HCT116 (cell line): ENCODE measurements at regions not wholly inside any gene's neighbourhood (a gene's known extent, or its start where the extent isn't known, plus 50 kb on each side); places are given as distances from the start of the nearest gene placed in this dataset.

Source experiments
- CEBPB ChIP-seq: IDR thresholded peaks from 2 replicates; pipeline ENCODE4 v1.6.1; 2012; ENCODE audit warnings: low read depth
- EZH2 ChIP-seq: fragments of 200-600 bp; sonication (generic); IDR thresholded peaks from 2 replicates; pipeline ENCODE4 v1.6.1; 2017; ENCODE audit warnings: antibody characterized with exemption, mixed run types
- EZH2phosphoT487 ChIP-seq: fragments of 200-600 bp; IDR thresholded peaks from 2 replicates; pipeline ENCODE4 v1.6.1; 2018; ENCODE audit warnings: antibody characterized with exemption, borderline replicate concordance
- POLR2A ChIP-seq: IDR thresholded peaks from 2 replicates; pipeline ENCODE4 v1.7.0; 2011; ENCODE audit warnings: borderline replicate concordance; ENCODE audit not compliant: insufficient read depth, insufficient read length; ENCODE audit errors: extremely low read depth
- POLR2AphosphoS5 ChIP-seq: IDR thresholded peaks from 2 replicates; pipeline ENCODE4 v1.6.1; 2011; ENCODE audit warnings: mild to moderate bottlenecking, low read depth, low read length, moderate library complexity
- SIN3A ChIP-seq: IDR thresholded peaks from 2 replicates; pipeline ENCODE4 v1.6.1; 2012; ENCODE audit warnings: low read depth
- YY1 ChIP-seq: IDR thresholded peaks from 2 replicates; pipeline ENCODE4 v1.6.1; 2011; ENCODE audit warnings: low read length, low read depth, moderate library complexity, mild to moderate bottlenecking; ENCODE audit not compliant: insufficient replicate concordance; ENCODE audit errors: extremely low read depth
- TF ChIP-seq, protein P1 (sequence below), 3 experiments: fragments of 200-600 bp in 1 of 3; sonication (generic) in 1 of 3; IDR thresholded peaks in 2 of 3; conservative IDR thresholded peaks in 1 of 3; 2 replicates each; pipeline ENCODE4 v1.5.1; 2012 to 2017; ENCODE audit warnings: low read depth in 2 of 3, low read length in 2 of 3, antibody characterized with exemption in 1 of 3, borderline replicate concordance in 1 of 3, control low read depth in 1 of 3, mild to moderate bottlenecking in 1 of 3, mixed read lengths in 1 of 3, mixed run types in 1 of 3, moderate library complexity in 1 of 3; ENCODE audit not compliant: insufficient read depth in 1 of 3
- TF ChIP-seq, protein P2 (sequence below): IDR thresholded peaks from 2 replicates; pipeline ENCODE4 v1.6.1; 2011; ENCODE audit warnings: mild to moderate bottlenecking, low read length, moderate library complexity; ENCODE audit not compliant: insufficient replicate concordance; ENCODE audit errors: extremely low read depth

DNA sequence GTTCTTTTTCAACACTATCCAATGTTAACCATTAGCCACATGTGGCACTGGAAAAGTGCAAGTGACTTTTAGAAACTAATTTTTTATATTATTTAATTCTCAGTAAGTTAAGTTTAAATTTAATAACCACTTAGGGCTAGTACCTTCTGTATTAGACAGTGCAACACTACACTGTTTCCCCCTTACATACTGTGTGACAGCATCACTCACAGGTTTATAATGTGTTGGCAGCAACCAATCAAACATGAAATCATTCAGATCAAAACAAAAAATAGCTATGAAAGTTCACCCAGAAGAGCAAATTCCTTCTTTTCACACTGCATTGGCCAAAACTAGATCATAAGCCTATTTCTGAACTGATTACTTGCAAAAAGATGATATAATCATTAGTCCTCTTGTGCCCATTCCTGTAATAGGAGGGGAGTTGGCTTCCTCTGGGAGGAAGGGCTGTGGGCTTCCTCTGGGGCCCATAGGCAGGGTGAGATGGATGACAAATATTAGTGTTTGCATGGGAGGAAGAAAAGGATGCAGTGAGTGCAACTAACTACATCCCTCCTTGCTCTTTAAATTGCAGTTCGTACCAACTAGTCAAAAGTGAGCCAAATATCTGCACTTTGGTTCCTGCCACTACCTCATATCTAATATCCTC, 708.1 kb upstream of the RGMB start:
- TF ChIP-seq SIN3A (no peak), YY1 (no peak), POLR2A (no peak), POLR2AphosphoS5 (no peak), EZH2 (no peak), CEBPB (no peak), EZH2phosphoT487 (no peak)
- TF ChIP-seq, protein P1, sequence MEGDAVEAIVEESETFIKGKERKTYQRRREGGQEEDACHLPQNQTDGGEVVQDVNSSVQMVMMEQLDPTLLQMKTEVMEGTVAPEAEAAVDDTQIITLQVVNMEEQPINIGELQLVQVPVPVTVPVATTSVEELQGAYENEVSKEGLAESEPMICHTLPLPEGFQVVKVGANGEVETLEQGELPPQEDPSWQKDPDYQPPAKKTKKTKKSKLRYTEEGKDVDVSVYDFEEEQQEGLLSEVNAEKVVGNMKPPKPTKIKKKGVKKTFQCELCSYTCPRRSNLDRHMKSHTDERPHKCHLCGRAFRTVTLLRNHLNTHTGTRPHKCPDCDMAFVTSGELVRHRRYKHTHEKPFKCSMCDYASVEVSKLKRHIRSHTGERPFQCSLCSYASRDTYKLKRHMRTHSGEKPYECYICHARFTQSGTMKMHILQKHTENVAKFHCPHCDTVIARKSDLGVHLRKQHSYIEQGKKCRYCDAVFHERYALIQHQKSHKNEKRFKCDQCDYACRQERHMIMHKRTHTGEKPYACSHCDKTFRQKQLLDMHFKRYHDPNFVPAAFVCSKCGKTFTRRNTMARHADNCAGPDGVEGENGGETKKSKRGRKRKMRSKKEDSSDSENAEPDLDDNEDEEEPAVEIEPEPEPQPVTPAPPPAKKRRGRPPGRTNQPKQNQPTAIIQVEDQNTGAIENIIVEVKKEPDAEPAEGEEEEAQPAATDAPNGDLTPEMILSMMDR (IDR thresholded peaks at IDR 0.05 in 2 of 3, conservative IDR thresholded peaks at IDR 0.05 in 1 of 3; ENCODE audit: borderline replicate concordance in 1 of 3, insufficient read depth in 1 of 3, low read depth in 2 of 3, low read length in 2 of 3): no peak
- TF ChIP-seq, protein P2, sequence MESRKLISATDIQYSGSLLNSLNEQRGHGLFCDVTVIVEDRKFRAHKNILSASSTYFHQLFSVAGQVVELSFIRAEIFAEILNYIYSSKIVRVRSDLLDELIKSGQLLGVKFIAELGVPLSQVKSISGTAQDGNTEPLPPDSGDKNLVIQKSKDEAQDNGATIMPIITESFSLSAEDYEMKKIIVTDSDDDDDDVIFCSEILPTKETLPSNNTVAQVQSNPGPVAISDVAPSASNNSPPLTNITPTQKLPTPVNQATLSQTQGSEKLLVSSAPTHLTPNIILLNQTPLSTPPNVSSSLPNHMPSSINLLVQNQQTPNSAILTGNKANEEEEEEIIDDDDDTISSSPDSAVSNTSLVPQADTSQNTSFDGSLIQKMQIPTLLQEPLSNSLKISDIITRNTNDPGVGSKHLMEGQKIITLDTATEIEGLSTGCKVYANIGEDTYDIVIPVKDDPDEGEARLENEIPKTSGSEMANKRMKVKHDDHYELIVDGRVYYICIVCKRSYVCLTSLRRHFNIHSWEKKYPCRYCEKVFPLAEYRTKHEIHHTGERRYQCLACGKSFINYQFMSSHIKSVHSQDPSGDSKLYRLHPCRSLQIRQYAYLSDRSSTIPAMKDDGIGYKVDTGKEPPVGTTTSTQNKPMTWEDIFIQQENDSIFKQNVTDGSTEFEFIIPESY: no peak
